Lower leg skin (tissue), 4 donors: ENCODE measurements at regions not wholly inside any gene's neighbourhood (a gene's known extent, or its start where the extent isn't known, plus 50 kb on each side); places are given as distances from the start of the nearest gene placed in this dataset.
"Not testable (repeated sequence)": the region's sequence is repeated elsewhere in the genome, so short reads cannot be mapped to it uniquely, and the experiment has no call there.

Source experiments
- DNase-seq, 2 donors: peaks; one replicate each; pipeline ENCODE4 v3.0.0-alpha.2; 2019; ENCODE audit warnings: low spot score in 2 of 2
- H3K4me3 ChIP-seq: fragments of 200-600 bp; sonication (generic); 2 replicates; pipeline ENCODE4 v1.5.1; 2017; ENCODE audit warnings: mild to moderate bottlenecking, low read depth; ENCODE audit not compliant: poor library complexity, severe bottlenecking
- POLR2A ChIP-seq, 2 donors: fragments of 450-650 bp; IDR thresholded peaks; one replicate each; pipeline ENCODE4 v1.6.1; 2016 to 2017; ENCODE audit warnings: antibody characterized with exemption in 2 of 2, mild to moderate bottlenecking in 1 of 2, moderate library complexity in 1 of 2
- WGBS, 2 donors: methylation state at CpG; one replicate each; pipeline ENCODE4 v1.1.5; 2018; 5-methylcytosine and 5-hydroxymethylcytosine counted together
- intact Hi-C: fragments of 100-400 bp; cut with DNase I; formaldehyde crosslinking; loops from one replicate; pipeline ENCODE4 v1.15.0; 2023; ENCODE audit warnings: low total_unique reads
- TF ChIP-seq, protein P1 (sequence below), 3 donors: fragments of 450-650 bp; IDR thresholded peaks; one replicate each; pipeline ENCODE4 v1.5.1; 2016; ENCODE audit warnings: antibody characterized with exemption in 3 of 3, mild to moderate bottlenecking in 3 of 3, moderate library complexity in 2 of 3

DNA sequence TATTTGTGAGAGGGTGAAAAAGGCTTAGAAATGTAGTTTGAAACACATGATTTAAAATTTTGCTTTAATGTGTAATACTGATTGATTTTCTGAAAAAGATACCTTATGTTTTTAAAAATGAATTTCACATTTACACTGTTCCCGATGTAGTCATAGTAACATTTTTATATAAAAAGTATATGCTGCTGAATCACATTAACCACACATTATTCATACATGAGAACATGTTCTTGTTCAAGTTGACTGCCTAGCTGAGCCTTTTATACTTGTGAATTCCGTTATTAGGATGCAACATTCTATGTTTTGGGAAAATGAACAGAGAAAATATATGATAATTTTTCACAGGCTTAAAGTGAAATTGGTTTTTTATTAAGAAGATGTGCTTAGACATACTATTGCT lies 461.1 kb upstream of the NUDT12 start:
- intact Hi-C loops, result loop anchor here (5.0 kb wide), 1 partner anchor 1756 kb away; no protein-coding TSS in a partner anchor
- WGBS, 2 donors, result 81 to 88% methylated on average over 2 of the region's 2 CpGs
- DNase-seq, result no peak
- no peak for TF ChIP-seq POLR2A (IDR thresholded peaks at IDR 0.05)
- TF ChIP-seq, protein P1, sequence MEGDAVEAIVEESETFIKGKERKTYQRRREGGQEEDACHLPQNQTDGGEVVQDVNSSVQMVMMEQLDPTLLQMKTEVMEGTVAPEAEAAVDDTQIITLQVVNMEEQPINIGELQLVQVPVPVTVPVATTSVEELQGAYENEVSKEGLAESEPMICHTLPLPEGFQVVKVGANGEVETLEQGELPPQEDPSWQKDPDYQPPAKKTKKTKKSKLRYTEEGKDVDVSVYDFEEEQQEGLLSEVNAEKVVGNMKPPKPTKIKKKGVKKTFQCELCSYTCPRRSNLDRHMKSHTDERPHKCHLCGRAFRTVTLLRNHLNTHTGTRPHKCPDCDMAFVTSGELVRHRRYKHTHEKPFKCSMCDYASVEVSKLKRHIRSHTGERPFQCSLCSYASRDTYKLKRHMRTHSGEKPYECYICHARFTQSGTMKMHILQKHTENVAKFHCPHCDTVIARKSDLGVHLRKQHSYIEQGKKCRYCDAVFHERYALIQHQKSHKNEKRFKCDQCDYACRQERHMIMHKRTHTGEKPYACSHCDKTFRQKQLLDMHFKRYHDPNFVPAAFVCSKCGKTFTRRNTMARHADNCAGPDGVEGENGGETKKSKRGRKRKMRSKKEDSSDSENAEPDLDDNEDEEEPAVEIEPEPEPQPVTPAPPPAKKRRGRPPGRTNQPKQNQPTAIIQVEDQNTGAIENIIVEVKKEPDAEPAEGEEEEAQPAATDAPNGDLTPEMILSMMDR (IDR thresholded peaks at IDR 0.05), result no peak
- H3K4me3 ChIP-seq, result no peak overlapping the region

DNA sequence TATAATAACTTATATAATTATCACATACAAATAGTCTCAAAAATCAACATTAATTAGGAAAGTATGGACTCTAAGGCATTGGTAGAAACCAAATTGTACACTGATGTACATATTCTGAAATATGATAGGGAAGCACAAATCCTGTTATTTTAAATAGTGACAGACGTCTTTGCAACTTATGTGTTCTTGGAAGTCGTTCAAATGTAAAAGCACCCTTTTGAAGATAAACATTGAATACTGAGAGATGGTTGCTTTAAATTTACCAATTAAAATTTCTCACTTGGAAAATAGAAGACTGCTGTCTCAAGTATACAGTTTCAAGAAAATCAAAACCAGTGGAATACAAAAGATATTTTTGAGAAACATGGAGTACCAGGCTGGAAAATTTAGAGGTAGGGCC lies 457.4 kb upstream of the NUDT12 start:
- WGBS, 2 donors, result 41 to 55% methylated on average over 2 of the region's 2 CpGs
- DNase-seq, result no peak
- TF ChIP-seq, protein P1 (IDR thresholded peaks at IDR 0.05), result no peak
- no peak for TF ChIP-seq POLR2A (IDR thresholded peaks at IDR 0.05)
- no peak overlapping the region for H3K4me3 ChIP-seq
- intact Hi-C loops, result loop anchor here (5.0 kb wide), 1 partner anchor 1753 kb away; no protein-coding TSS in a partner anchor

GRCh38 chr5:104018299-104018698 lies 455.7 kb upstream of the NUDT12 start:
- TF ChIP-seq, protein P1 (IDR thresholded peaks at IDR 0.05), result no peak
- no peak for TF ChIP-seq POLR2A (IDR thresholded peaks at IDR 0.05)
- no peak overlapping the region for H3K4me3 ChIP-seq
- intact Hi-C loops, result no loop called here
- DNase-seq, result no peak

DNA sequence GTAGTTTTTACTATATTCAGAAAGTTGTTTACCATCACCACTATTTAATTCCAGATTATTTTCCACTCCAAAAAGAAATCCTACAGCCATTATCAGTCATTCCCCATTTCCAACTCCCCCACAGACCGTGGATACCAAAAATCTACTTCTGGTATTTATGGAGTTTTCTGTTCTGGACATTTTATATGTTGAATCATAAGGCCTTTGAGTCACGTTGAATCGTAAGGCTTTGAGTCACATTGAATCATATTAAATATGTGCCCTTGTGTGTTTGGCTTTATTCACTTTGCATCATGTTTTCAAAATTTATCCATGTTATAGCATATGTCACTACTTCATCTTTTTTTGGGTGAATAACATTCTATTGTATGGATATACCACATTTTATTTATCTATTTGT lies 454.1 kb upstream of the NUDT12 start:
- no peak for TF ChIP-seq POLR2A (IDR thresholded peaks at IDR 0.05)
- TF ChIP-seq, protein P1 (IDR thresholded peaks at IDR 0.05), result no peak
- intact Hi-C loops, result no loop called here
- 89 to 93% methylated on average over 3 of the region's 3 CpGs for WGBS, 2 donors

GRCh38 chr5:104015765-104016164 lies 453.2 kb upstream of the NUDT12 start:
- WGBS, 2 donors, result 75 to 84% methylated on average over 2 of the region's 2 CpGs
- no peak overlapping the region for H3K4me3 ChIP-seq
- DNase-seq, result no peak
- TF ChIP-seq, protein P1 (IDR thresholded peaks at IDR 0.05), result no peak
- no peak for TF ChIP-seq POLR2A (IDR thresholded peaks at IDR 0.05)
- intact Hi-C loops, result no loop called here

More for the DNA sequence above, 454.1 kb upstream of the NUDT12 start:
- DNase-seq, result no peak
- H3K4me3 ChIP-seq, result no peak overlapping the region

- intact Hi-C loops, H3K4me3 ChIP-seq, DNase-seq: not testable (repeated sequence)
- WGBS, 2 donors, result 87 to 95% methylated on average over 4 of the region's 4 CpGs
Measured at GRCh38 chr5:104002783-104003182, 440.2 kb upstream of the NUDT12 start.
